Endothelial cell of umbilical vein (primary cell): ENCODE measurements at regions not wholly inside any gene's neighbourhood (a gene's known extent, or its start where the extent isn't known, plus 50 kb on each side); places are given as distances from the start of the nearest gene placed in this dataset.

Experiments used
- BruUV-seq: library from RNA; stranded (reverse); fragments of 400-500 nt; replicated peaks from 2 replicates; lab custom pipeline; 2021; lab: Mats Ljungman, UMichigan
- CTCF ChIA-PET: fragments of 300-600, 350-600 bp; sonication (Branson Sonifier 250); formaldehyde crosslinking; loops from one replicate; lab custom pipeline; 2021; ENCODE audit warnings: antibody characterized with exemption, inconsistent platforms; lab: Charles Lee
- POLR2A ChIA-PET: fragments of 300-600, 350-600 bp; sonication (Branson Sonifier 250); formaldehyde crosslinking; loops from one replicate; lab custom pipeline; 2021; ENCODE audit warnings: antibody characterized with exemption, inconsistent platforms; lab: Charles Lee
- DNase-seq: peaks from one replicate; pipeline ENCODE4 v3.0.0-alpha.2; 2011; ENCODE audit warnings: low read depth, low spot score
- FAIRE-seq: peaks from 2 replicates; lab custom pipeline; 2011; peaks lifted over from hg19 to GRCh38; lab: Jason Lieb, UNC
- H2AFZ ChIP-seq: 2 replicates; pipeline ENCODE4 v1.6.0; 2012; ENCODE audit warnings: low read depth, low read length, control low read depth, inconsistent platforms
- H3K27ac ChIP-seq: 2 replicates; pipeline ENCODE4 v1.5.1; 2011; ENCODE audit warnings: low read depth, mild to moderate bottlenecking, control low read depth, low read length, moderate library complexity; ENCODE audit not compliant: insufficient read depth
- H3K27me3 ChIP-seq, 2 experiments: 2 replicates each; pipeline versions ENCODE4 v1.6.0 to v1.6.1; 2011; ENCODE audit warnings: low read length in 2 of 2, mixed read lengths in 1 of 2; ENCODE audit not compliant: control insufficient read depth in 2 of 2, insufficient read depth in 2 of 2
- H3K36me3 ChIP-seq, 2 experiments: 2 replicates in 1 of 2; 3 replicates in 1 of 2; pipeline ENCODE4 v1.5.1; 2011; ENCODE audit warnings: low read length in 2 of 2, mild to moderate bottlenecking in 1 of 2, moderate library complexity in 1 of 2; ENCODE audit not compliant: control insufficient read depth in 2 of 2, insufficient read depth in 2 of 2; ENCODE audit errors: extremely low read depth in 1 of 2
- H3K4me1 ChIP-seq: 3 replicates; pipeline ENCODE4 v1.5.1; 2011; ENCODE audit warnings: mild to moderate bottlenecking, low read length; ENCODE audit not compliant: control insufficient read depth, insufficient read depth; ENCODE audit errors: extremely low read depth
- H3K4me2 ChIP-seq: 2 replicates; pipeline ENCODE4 v1.6.1; 2011; ENCODE audit warnings: low read length, control low read depth, mixed read lengths; ENCODE audit not compliant: insufficient read depth
- H3K4me3 ChIP-seq, 3 experiments: fragments of 200-600 bp in 1 of 3; sonication (generic), shearing (Covaris generic) in 1 of 3; replicated peaks in 1 of 3; 2 replicates each; pipeline ENCODE4 v1.5.1; 2011 to 2016; ENCODE audit warnings: control low read depth in 3 of 3, low read length in 3 of 3, mild to moderate bottlenecking in 2 of 3, inconsistent platforms in 1 of 3, low read depth in 1 of 3, moderate library complexity in 1 of 3; ENCODE audit not compliant: insufficient read depth in 1 of 3
- H3K79me2 ChIP-seq: 2 replicates; pipeline ENCODE4 v1.6.0; 2012; ENCODE audit warnings: low read length, inconsistent platforms; ENCODE audit not compliant: control insufficient read depth, insufficient read depth
- H3K9ac ChIP-seq: replicated peaks from 2 replicates; pipeline ENCODE3; 2011; ENCODE audit warnings: low read length, control low read depth; ENCODE audit not compliant: insufficient read depth; ENCODE audit errors: extremely low read depth
- H3K9me1 ChIP-seq: replicated peaks from 3 replicates; pipeline ENCODE4 v1.6.0; 2011; ENCODE audit warnings: mild to moderate bottlenecking, low read length; ENCODE audit not compliant: control insufficient read depth, insufficient read depth; ENCODE audit errors: extremely low read depth
- H3K9me3 ChIP-seq: replicated peaks from 2 replicates; pipeline ENCODE4 v1.5.1; 2012; ENCODE audit warnings: low read length, inconsistent platforms; ENCODE audit not compliant: control insufficient read depth, insufficient read depth
- H4K20me1 ChIP-seq: replicated peaks from 2 replicates; pipeline ENCODE3; 2011; ENCODE audit warnings: mild to moderate bottlenecking, low read length; ENCODE audit not compliant: control insufficient read depth, insufficient read depth; ENCODE audit errors: extremely low read depth
- EZH2 ChIP-seq: IDR thresholded peaks from 2 replicates; pipeline ENCODE4 v1.6.1; 2012; ENCODE audit warnings: borderline replicate concordance, low read depth, mild to moderate bottlenecking, moderate library complexity, low read length, inconsistent platforms; ENCODE audit not compliant: severe bottlenecking
- FOS ChIP-seq: IDR thresholded peaks from 2 replicates; pipeline ENCODE4 v1.6.1; 2011; ENCODE audit warnings: mild to moderate bottlenecking, low read length, moderate library complexity, borderline replicate concordance; ENCODE audit not compliant: insufficient read depth
- GATA2 ChIP-seq: IDR thresholded peaks from 2 replicates; pipeline ENCODE4 v1.7.0; 2011; ENCODE audit warnings: low read depth, mild to moderate bottlenecking, moderate library complexity, mixed read lengths, low read length; ENCODE audit not compliant: insufficient read length, insufficient read depth
- JUN ChIP-seq: IDR thresholded peaks from 2 replicates; pipeline ENCODE4 v1.6.1; 2011; ENCODE audit warnings: borderline replicate concordance, low read depth; ENCODE audit not compliant: insufficient read length, insufficient read depth
- MYC ChIP-seq: IDR thresholded peaks from one replicate; pipeline ENCODE4 v1.6.1; 2011; ENCODE audit warnings: mild to moderate bottlenecking, low read depth, low read length
- POLR2A ChIP-seq: IDR thresholded peaks from 2 replicates; pipeline ENCODE4 v1.6.1; 2012; ENCODE audit warnings: low read depth, mild to moderate bottlenecking, control low read depth, low read length
- POLR2AphosphoS5 ChIP-seq: IDR thresholded peaks from 2 replicates; pipeline ENCODE4 v1.6.1; 2012; ENCODE audit warnings: low read depth, mild to moderate bottlenecking, control low read depth, low read length, moderate library complexity; ENCODE audit not compliant: insufficient read depth
- dilution Hi-C: fragments of 300-500 bp; cut with MboI; formaldehyde crosslinking; loops from one replicate; pipeline ENCODE4 v1.15.0; 2019; ENCODE audit warnings: low sequenced_read_pairs; ENCODE audit not compliant: extremely low pct_ligation_motif_present
- intact Hi-C: fragments of 100-400 bp; cut with micrococcal nuclease; formaldehyde crosslinking; loops from one replicate; pipeline ENCODE4 v1.10.0; 2022
- TF ChIP-seq, protein P1 (sequence below): IDR thresholded peaks from 2 replicates; pipeline ENCODE4 v1.6.1; 2011; ENCODE audit not compliant: insufficient read depth, insufficient read length
- TF ChIP-seq, protein P2 (sequence below), 2 donors: IDR thresholded peaks; 1 replicate in 1 of 2; 2 replicates in 1 of 2; pipeline ENCODE4 v1.5.1; 2011; ENCODE audit warnings: low read length in 2 of 2, mild to moderate bottlenecking in 2 of 2, moderate library complexity in 2 of 2, control low read depth in 1 of 2, inconsistent platforms in 1 of 2, low read depth in 1 of 2; ENCODE audit not compliant: insufficient read depth in 1 of 2; ENCODE audit errors: extremely low read depth in 1 of 2

DNA sequence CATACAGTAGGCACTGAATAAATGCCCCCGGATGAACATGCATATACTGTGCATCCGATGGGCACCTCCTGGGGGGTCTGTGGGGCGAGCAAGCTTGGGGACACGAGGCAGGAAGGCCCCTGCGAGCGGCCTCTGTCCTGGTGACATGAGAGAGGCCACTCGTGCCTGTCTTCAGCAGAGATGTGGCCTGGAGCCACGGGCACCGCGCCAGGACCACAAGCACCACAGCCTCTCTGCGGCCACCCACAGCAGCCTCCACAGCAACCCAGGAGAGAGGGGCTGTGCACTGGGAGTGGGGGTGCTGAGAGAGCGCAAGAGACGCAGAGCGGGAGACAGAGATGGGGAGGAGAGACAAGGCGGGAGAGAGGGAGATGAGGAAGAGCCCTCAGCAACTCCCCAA is 118.5 kb downstream of the RFLNA start:
- Histone ChIP-seq H3K4me1 (no peaks in the 10 kb centered on the region), H3K27me3 (no peaks in the 10 kb centered on the region), H3K9ac (no peak overlapping the region), H3K4me3 (no peak overlapping the region), H3K36me3 (peaks cover 3 to 25% of the 10 kb centered on the region in 2 experiments), H2AFZ (no peak overlapping the region), H3K79me2 (peaks cover 2% of the 10 kb centered on the region), H3K27ac (no peak overlapping the region), H3K9me3 (no peaks in the 10 kb centered on the region), H3K4me2 (no peak overlapping the region), H3K9me1 (no peaks in the 10 kb centered on the region), H4K20me1 (no peaks in the 10 kb centered on the region)
- no peak for FAIRE-seq
- no peak for TF ChIP-seq POLR2A
- no peak for TF ChIP-seq EZH2
- TF ChIP-seq JUN: no peak
- no peak for TF ChIP-seq FOS
- TF ChIP-seq GATA2: no peak
- TF ChIP-seq MYC: no peak
- TF ChIP-seq, protein P1, sequence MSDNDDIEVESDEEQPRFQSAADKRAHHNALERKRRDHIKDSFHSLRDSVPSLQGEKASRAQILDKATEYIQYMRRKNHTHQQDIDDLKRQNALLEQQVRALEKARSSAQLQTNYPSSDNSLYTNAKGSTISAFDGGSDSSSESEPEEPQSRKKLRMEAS: no peak
- TF ChIP-seq, protein P2, sequence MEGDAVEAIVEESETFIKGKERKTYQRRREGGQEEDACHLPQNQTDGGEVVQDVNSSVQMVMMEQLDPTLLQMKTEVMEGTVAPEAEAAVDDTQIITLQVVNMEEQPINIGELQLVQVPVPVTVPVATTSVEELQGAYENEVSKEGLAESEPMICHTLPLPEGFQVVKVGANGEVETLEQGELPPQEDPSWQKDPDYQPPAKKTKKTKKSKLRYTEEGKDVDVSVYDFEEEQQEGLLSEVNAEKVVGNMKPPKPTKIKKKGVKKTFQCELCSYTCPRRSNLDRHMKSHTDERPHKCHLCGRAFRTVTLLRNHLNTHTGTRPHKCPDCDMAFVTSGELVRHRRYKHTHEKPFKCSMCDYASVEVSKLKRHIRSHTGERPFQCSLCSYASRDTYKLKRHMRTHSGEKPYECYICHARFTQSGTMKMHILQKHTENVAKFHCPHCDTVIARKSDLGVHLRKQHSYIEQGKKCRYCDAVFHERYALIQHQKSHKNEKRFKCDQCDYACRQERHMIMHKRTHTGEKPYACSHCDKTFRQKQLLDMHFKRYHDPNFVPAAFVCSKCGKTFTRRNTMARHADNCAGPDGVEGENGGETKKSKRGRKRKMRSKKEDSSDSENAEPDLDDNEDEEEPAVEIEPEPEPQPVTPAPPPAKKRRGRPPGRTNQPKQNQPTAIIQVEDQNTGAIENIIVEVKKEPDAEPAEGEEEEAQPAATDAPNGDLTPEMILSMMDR (IDR thresholded peaks at IDR 0.05; ENCODE audit: extremely low read depth in 1 of 2, insufficient read depth in 1 of 2, low read depth in 1 of 2, low read length in 2 of 2): no peak
- no peak for TF ChIP-seq POLR2AphosphoS5
- BruUV-seq: no TSS peak
- POLR2A ChIA-PET: no interaction called here
- CTCF ChIA-PET: interaction anchor here (4.1 kb wide), 1 partner anchor 14 kb away, joined by 15 read pairs; no protein-coding TSS in a partner anchor
- dilution Hi-C loops (no loop called here), intact Hi-C loops (no loop called here)
- no peak for DNase-seq
